Limb (tissue), 2 donors: ENCODE measurements at regions not wholly inside any gene's neighbourhood (a gene's known extent, or its start where the extent isn't known, plus 50 kb on each side); places are given as distances from the start of the nearest gene placed in this dataset.
A peak's percentile ranks its signal among the peaks of the same experiment; 100 is the strongest.
"Not testable (repeated sequence)": the region's sequence is repeated elsewhere in the genome, so short reads cannot be mapped to it uniquely, and the experiment has no call there.

ENCODE experiments used
- DNase-seq, 2 donors: peaks; one replicate each; pipeline ENCODE4 v3.0.0-alpha.2; 2016; ENCODE audit errors: extremely low spot score in 2 of 2

DNA sequence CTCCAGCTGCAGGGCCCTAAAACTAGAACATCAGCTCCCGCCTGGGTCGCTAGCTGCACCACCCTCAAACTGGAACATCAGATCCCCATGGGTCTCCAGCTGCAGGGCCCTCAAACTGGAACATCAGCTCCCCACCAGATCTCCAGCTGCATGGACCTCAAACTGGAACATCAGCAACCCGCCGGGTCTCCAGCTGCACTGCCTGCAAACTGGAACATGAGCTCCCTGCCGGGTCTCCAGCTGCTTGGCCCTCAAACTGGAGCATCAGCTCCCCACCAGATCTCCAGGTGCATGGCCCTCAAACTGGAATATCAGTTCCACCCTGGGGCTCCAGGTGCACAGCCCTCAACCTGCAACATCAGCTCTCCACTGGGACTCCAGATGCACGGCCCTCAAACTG, 82.7 kb downstream of the TFRC start:
- DNase-seq: not testable (repeated sequence)

DNA sequence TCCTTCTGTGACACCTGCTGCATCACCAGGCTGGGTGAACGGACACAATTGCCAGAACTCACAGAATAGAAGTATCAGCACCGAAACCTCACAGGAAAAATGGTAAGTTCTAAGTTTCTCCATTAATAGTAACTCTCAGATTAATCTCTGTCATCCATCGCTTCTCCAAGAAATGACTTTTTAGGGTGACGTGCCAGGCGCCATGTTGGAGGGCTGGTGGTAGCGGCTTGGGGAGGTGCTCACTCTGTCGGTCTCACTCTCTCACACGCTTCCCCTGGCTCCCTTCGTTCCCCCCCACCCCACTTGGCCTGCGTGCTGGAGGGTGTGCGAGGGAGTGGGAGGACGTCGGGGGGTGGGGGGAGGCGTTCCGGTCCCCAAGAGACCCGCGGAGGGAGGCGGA, 85.6 kb downstream of the TFRC start:
- DNase-seq: not testable (repeated sequence)

DNA sequence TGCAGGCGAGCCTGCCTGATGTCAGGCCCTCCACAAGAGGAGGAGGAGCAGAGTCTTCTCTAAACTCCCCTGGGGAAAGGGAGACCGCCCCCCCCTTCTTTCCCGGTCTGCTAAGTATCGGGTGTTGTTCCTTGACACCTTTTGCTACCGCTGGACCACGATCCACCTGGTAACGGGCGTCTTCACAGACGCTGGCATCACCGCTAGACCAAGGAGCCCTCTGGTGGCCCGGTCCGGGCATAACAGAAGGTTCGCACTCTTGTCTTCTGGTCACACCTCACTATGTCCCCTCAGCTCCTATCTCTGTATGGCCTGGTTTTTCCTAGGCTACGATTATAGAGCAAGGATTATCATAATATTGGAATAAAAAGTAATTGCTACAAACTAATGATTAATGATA, 86.0 kb upstream of the TNK2 start:
- DNase-seq: peak in 1 of 2 donors; percentile 45

DNA sequence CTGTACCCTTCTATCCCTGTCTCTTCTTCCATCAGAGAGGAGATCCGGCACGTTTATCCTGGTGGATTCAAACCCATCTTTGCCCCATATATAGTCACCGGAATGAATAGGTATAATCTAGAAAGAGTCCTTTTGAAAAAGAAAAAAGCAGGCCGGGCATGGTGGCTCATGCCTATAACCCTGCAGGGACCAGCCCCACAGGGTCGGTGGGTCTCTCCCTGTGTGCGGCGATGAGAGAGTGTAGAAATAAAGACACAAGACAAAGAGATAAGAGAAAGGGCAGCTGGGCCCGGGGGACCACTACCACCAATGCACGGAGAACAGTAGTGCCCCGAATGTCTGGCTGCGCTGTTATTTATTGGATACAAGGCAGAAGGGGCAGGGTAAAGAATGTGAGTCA, 85.3 kb upstream of the TNK2 start:
- not testable (repeated sequence) for DNase-seq

DNA sequence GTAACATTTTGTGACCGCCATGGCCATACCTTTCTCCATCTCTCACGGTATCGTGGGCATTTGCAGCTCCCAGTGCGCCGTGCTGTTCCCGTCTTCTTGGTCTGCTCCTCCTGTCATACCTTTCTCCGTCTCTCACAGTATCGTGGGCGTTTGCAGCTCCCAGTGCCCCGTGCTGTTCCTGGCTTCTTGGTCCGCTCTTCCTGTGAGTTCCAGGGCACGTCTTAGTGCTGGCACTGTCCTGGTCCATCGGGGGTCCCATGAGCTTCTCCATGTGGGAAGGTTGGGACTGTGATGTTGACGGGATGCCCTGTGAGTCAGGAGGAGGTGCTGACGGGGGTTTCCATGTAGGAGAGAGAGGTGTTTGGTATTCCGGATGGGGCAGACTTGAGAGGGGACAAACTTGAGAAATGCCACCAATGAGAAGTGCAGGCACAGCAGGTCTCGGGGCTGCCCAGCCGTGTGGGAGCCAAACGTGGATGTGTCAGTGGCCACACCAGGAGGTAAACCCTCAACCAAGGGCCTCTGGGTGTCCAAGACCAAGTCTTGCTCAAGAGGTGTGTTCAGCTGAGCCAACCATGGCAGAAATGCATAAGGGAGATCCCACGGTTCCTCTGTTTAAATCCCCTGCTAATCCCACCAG, 84.7 kb upstream of the TNK2 start:
- not testable (repeated sequence) for DNase-seq

DNA sequence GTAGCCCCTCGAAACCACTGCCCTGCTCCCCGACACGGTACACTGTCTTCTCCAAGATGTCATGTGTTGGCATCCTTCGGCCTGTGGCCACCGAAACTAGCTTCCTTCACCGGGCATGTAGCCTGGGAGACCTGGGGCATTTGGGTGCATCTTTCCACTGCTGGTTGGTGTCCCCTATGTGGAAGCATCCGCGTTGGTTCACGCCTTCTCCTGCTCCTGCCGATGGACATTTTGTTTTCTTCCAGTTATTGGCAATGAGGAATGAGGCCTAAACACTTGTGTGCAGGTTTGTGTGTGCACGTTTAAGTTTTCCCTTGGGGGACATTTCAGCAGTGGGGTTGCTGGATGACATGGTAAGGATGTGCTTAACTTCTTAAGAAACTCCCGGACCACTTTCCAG, 83.6 kb upstream of the TNK2 start:
- not testable (repeated sequence) for DNase-seq

DNA sequence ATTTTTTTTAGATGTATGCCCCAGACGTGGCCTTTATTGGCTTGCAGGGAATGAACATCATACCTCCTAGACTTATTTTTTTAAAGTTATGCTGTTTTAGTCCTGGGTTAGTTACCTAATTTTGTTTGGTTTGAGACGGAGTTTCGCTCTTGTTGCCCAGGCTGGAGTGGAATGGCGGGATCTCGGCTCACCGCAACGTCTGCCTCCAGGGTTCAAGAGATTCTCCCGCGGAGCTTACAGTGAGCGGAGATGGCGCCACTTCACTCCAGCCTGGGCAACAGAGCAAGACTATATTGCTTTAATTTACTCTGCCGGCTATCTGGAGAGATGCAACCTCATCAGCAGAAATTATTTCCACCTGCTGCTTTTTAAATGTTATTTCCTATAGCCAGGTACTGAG, 82.9 kb upstream of the TNK2 start:
- not testable (repeated sequence) for DNase-seq

DNA sequence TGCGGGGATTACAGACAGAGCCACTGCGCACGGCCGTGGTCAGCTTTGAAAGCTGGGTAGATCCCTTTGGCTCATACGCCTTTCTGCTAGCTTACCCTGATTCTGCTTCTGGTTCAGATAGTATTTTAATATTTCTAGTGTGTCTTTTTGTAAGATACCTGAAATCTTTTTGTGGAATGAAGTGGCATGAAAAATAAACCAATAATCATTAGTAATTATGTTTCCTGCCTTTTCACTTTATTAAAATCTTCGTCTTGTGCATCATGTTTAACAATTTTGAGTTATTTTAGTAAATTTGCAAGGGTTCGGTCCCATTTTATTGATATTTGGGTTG, 82.5 kb upstream of the TNK2 start:
- DNase-seq: not testable (repeated sequence)

DNA sequence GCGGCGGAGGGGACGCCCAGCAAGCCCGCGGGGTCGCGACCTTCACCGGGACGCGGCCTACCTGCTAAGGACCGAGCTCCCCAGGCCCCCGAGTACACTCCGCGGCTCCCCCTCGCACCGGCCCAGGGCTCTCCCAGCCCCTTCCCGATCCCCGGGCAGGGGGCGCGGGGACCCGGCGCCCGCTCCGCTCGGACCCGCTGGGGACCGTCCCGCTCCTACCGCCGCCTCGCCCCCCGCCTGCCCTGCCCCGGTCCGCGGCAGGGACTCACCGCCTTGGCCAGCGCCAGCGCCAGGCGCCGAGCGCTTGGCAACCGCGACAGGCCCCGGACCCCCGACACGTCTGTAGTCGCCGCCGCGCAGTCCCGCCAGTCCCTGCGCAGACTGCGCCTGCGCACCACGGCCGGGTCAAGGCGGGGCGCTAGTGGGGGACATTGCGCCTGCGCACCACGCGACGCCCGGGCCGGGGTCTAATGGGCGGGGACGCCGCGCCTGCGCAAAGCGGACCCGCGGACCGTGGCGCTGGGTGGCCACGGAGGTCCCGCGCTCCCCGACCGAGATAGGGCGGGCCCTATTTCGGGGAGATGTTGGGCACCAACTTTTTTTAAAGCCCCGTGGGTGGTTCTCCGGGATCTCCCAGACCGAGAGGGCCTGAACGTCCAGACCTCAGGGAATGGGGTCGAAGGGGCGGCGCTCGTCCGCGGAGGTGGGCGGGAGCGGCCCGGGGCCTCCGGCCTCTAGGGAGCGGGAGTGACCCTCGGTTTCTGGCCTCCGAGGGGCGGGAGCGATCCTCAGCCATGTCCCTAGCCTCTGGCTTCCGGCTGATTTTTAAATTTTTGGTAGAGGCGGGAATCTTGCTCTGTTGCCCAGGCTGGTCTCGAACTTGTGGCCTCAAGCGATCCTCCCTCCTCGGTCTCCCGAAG, 81.8 kb upstream of the TNK2 start:
- DNase-seq: peak; percentile 61 to 97

DNA sequence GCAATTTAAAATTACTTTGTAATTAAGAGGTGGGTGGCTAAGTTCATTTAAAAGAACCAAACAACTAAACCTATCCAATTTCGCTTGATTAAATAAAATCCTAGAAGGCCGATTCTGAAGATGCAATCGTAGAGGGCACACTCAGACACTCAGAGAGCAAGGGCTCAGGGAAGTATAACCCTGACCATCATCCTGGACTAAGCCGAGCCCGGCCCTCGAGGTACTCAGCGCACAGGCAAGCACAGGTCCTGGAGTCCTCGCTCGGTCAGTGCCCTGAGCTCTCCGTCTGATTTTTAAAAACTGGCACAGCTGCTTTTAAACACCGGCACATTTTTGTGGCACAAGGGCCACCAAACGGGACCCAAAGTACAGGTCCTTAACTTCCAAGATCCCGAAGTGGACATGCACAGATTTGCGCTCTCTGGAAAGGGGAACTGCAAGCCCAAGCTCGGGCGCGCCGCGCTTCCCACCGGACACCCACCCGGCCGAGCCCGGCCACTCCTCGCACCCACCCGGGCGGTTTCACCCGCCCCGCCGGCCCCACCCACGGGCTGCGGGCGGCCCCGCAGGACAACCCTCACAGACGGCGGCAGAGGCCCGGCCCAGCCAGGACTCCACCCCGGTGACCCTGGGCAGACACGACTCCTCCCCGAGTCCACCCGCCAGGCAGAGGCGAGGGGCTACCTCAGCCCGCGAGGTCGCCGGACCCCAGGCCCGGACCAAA, 81.0 kb upstream of the TNK2 start:
- DNase-seq: peak in 1 of 2 donors; percentile 50

DNA sequence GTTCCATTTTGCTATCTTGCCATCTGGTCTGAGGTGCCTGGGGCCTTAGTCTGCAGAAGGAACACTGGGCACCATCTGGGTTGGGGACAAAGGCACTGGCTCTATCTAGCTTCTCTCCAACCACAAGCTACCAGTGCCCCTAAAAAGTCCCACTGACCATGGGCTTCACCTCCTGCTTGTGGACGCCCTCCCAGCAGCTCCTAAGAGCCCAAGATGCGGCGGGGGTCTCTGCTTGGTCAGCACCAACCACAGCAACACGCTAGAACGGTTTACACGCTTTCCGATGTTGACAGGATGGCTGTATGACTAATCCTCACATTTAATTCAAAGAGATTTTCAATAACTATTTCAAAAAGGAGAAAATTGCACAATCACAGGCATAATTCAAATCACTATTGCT, 80.4 kb upstream of the TNK2 start:
- DNase-seq: not testable (repeated sequence)

DNA sequence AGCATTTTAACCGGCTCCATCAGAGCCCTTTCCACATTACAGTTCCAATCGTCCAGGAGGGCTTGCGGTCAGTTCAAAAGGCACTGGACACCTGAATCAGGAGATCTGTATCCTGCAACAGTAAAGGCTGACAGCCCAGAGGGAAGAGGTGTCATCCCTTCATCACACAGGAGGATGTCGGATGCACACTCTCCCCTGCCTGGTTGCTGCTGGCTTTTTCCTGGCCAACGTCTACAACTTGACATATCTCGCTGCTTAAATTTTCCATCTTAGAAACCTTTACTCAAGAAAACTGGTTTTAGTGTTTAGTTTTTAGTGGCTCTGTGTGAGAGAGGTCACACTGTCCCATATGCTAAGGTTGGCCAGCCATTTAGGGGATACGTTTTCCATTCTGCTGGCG, 78.7 kb upstream of the TNK2 start:
- DNase-seq: not testable (repeated sequence)

DNA sequence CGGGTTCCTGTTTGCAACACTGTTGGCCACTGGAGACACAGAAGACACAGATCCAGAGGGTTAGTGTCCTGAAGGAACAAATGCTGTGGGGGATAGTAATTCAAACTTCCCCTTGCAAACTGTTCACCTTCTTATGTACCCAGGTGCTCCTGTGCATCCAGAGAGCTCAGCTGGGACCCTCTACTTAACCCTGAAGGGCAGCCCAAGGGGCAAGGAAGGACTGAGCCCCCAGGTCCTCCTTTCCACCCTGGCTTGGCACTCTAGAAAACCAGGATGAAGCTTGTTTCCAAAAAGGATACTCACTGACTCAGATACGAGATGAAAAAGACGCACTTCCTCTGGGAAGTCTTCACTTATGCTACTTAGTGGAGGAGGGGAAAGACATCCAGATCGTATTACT, 78.2 kb upstream of the TNK2 start:
- DNase-seq: not testable (repeated sequence)

DNA sequence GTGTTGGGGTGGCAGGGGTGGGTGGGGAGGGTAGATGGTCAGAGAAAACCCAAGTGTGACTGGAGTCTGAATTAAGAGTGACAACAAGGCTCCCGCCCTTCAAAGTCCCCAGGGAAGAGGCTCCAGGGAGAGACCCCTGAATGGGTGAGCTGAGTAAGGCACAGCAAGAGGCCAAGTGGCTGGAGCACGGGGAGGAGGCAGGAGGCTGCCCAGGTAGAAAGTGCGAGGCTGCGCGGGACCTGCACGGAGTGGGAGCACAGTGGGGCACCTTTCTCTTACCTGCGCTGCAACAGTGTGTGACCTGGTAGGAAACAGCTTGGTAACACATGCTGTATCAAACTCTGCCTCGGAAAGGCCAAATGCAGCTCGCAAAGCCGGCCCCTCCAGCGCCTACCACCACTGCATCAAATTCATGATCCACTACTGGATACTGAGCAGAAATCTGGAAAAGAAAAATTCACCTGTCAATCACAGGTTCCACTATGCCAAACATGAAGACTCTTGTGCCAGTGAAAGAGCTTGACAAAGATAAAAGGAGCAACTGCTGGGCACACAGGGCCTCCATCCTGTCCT, 77.1 kb upstream of the TNK2 start:
- not testable (repeated sequence) for DNase-seq

DNA sequence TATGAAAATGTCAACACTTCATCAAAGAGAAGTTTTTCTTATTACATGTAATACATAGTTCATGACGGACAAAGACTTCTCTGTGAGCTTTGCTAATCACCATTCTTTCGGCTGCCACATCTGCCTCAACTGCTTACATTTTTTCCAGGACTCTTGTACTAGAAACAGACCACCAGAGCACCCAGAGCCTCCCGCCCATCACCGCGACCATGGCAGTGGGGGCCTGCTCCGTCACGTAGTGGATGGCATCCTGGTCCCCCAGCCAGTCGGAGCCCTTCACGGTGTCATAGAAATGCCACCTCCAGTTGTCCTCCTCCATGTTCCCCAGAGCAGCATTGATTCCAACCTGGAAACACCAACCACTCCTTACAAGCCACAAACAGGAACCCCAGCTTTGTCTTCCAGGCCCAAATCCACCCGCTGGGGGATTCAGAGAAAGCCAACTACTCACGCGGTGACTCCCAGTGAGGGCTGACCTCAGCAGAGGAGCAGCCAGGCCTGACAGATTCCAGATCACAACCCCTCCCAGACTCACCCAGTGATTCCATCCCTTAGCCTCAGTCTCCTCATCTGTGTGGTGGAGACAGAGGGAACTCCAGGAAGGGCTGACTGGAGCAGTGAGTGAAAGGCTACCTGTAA, 76.2 kb upstream of the TNK2 start:
- DNase-seq: not testable (repeated sequence)

DNA sequence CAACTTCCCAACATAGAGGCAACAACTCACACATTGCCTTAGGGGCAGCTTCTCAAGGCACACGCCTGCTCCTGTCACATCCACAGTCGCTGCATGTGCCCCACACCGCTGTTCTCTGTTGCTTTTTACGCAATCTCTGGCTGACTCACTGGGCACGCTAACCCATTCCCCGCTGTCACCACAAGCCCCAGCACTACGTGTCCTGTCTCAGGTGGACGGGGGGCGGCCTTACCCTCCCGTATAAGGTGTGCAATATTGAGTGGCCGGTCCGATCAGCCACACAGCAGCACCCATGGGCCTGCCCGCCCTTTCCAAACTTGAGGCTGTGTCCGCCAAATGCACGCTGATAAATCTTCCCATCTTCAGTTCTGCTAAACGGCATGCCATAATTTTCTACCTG, 75.5 kb upstream of the TNK2 start:
- not testable (repeated sequence) for DNase-seq

DNA sequence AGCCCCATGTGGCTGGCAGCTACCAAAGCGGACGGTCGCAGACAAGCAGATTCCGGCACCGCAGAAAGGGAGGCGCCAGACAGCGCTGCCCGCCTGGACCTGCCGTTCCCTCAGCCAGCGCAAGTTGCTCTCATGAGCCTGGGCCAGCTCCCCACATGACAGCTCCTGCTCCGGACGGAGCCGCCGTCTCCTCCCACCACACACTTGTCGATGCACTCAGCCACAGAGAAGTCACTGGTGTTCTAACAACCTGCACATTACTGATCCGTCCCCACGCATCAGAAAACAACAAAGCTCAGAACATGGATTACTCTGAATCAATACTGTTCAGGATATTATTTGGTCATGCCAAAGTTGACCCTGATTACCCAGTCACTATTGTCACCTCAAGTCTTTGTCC, 74.4 kb upstream of the TNK2 start:
- DNase-seq: not testable (repeated sequence)

DNA sequence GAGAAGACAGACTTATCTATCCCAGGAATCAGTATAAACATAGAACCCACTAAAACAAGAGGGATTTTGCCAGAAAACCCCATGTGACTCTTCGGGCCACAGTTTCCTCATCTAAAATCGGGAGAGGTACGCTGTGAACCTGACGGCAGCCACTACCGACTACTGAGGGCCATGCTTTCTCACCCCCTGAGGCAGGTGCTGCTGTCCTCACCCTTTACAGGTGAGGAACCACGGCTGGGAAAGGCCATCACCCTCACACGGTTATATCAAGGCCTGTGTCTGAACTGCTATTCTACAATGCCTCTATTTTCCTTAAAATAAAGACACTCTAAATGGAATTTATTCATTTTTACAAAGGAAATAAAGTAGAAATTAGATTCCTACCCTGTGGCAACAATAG, 73.4 kb upstream of the TNK2 start:
- not testable (repeated sequence) for DNase-seq

DNA sequence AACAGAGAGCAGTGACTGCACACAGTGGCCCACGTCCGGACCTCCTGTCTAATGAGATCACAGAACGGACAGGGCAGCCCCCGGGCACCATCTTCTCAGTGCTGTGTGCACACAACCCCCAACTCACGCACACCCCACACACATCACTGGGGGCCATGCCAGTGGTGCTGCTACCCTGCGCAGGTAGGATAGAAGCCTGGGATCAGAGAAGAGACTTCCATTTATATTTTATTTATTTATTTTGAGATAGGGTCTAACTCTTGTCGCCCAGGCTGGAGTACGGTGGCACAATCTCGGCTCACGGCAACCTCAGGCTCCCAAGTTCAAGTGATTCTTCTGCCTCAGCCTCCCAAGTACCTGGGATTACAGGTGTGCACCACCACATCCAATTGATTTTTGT, 71.5 kb upstream of the TNK2 start:
- DNase-seq: not testable (repeated sequence)

DNA sequence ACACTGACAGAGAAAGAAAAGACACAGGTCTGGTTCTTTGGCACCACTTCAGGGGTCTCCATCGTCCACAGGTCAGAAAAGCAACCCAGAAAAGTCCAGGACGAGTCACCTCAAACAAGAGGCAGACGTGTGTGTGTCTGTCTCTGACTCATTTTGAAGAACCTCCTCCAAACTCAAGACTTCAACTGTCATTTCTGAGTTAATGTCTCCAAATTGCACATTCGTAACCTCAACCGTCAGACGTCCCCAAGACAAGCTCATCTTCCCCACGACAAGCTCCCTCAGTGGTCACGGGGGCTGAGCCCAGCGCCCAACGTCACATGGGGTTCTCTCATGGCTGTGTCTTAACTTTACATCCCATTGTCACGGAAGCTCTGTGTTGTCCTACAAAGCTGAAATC, 70.2 kb upstream of the TNK2 start:
- not testable (repeated sequence) for DNase-seq

DNA sequence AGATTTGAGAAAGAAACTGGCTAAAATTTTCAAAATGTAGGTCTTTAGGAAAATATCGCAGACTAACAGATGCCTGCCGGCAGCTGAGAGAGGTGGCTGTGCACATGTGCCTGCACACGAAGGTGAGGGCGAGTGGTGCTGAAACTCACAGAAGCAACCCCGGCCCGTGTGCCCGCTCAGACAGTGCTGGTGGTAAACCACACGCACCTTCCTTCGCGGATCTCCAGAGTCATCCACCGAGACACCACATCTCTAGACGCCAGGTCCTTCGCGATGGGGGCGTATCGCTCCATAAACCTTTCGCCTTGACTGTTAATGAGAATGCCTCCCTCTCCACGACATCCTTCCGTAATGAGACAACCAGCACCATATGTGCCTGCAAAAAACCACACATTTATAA, 68.5 kb upstream of the TNK2 start:
- not testable (repeated sequence) for DNase-seq
